Aorta (tissue), 5 donors: ENCODE measurements at regions not wholly inside any gene's neighbourhood (a gene's known extent, or its start where the extent isn't known, plus 50 kb on each side); places are given as distances from the start of the nearest gene placed in this dataset.
A peak's percentile ranks its signal among the peaks of the same experiment; 100 is the strongest.
"Not testable (repeated sequence)": the region's sequence is repeated elsewhere in the genome, so short reads cannot be mapped to it uniquely, and the experiment has no call there.

Experiments used
- ATAC-seq: fragments of 200-7000 bp; cut with Tn5 transposase; one replicate; pipeline ENCODE4 v1.9.1; 2022; ENCODE audit warnings: moderate library complexity; ENCODE audit not compliant: low FRiP score
- DNase-seq, 2 donors: peaks; one replicate each; pipeline ENCODE4 v3.0.0-alpha.2; 2020
- H3K27ac ChIP-seq, 2 donors: one replicate each; pipeline ENCODE4 v1.5.1; 2013; ENCODE audit warnings: low read length in 2 of 2, mild to moderate bottlenecking in 2 of 2, moderate library complexity in 2 of 2, control low read depth in 1 of 2, inconsistent platforms in 1 of 2, low read depth in 1 of 2
- H3K27me3 ChIP-seq, 2 donors: one replicate each; pipeline ENCODE4 v1.6.1; 2013; ENCODE audit warnings: control low read depth in 1 of 2, low read length in 1 of 2, mild to moderate bottlenecking in 1 of 2, moderate library complexity in 1 of 2; ENCODE audit not compliant: insufficient read depth in 2 of 2, control insufficient read depth in 1 of 2
- H3K36me3 ChIP-seq, 2 donors: one replicate each; pipeline ENCODE4 v1.6.1; 2013; ENCODE audit warnings: control low read depth in 1 of 2, low read length in 1 of 2, mild to moderate bottlenecking in 1 of 2; ENCODE audit not compliant: insufficient read depth in 2 of 2, control insufficient read depth in 1 of 2
- H3K4me1 ChIP-seq, 2 donors: one replicate each; pipeline ENCODE4 v1.6.1; 2013; ENCODE audit warnings: low read length in 2 of 2, control low read depth in 1 of 2, mild to moderate bottlenecking in 1 of 2, moderate library complexity in 1 of 2; ENCODE audit not compliant: insufficient read depth in 2 of 2, control insufficient read depth in 1 of 2
- H3K4me3 ChIP-seq, 2 donors: one replicate each; pipeline ENCODE4 v1.5.1; 2013; ENCODE audit warnings: low read length in 2 of 2, control low read depth in 1 of 2, mild to moderate bottlenecking in 1 of 2
- H3K9me3 ChIP-seq: one replicate; pipeline ENCODE4 v1.6.1; 2013; ENCODE audit warnings: mild to moderate bottlenecking, low read length; ENCODE audit not compliant: control insufficient read depth
- WGBS, 2 donors: extraction: QIAGEN DNeasy Blood & Tissue Kit; methylation state at CpG; one replicate each; pipeline ENCODE4 v1.1.7; 2013; 5-methylcytosine and 5-hydroxymethylcytosine counted together
- intact Hi-C, 2 donors: fragments of 100-400 bp; cut with DNase I; formaldehyde crosslinking; loops; one replicate each; pipeline versions ENCODE4 v1.14.2 to v1.15.0; 2022
- donor health status: healthy with polysubstance abuse.
- donor health status: Bipolar disorder and iron deficiency.
- donor health status: DM: no; HTN: no; CAD: no.
- donor health status: DM: no; HTN: no; CAD: no.
- donor health status: DM: yes; HTN: yes; CAD: no.

DNA sequence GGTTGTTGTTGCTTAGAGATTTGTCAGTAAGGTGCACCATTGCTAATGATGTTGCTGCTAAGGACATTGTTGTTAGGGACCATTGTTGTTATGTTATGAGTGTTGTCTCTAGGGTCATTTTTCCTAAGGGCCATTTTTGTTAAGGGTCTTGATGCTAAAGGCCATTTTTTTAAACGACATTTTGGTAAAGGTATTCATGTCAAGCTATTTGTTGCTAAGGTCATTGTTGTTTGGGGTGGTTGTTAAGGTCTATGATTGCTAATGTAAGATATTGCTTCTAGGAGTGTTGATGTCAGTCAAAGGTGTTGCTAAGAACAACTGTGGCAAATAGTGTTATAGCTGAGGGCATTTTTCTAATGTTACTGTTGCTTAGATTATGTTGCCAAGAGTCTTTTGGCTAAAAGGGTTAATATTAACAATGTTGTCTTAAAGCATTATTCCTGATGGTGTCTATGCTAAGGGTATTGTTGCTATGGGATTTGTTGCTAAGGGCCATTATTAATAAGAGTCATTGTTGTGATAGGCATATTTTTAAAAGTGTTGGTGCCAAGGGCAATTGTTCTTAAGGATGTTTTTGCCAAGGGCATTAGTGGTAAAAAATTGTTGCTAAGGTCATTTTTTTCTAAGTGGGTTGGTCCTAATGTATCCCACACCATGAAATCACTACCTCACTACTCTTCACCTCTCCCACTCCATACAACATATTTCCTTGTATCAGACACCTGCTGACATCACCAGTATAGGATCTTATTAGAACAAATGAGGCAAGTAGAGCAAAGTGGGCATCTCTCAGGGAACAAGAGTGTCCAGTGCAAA lies 56.2 kb downstream of the SPATA31A6 start:
- H3K36me3 ChIP-seq, H3K4me1 ChIP-seq, H3K9me3 ChIP-seq, H3K27ac ChIP-seq, intact Hi-C loops, H3K4me3 ChIP-seq, H3K27me3 ChIP-seq, DNase-seq: not testable (repeated sequence)
- 21 to 29% methylated on average over 1 of the region's 1 CpG for WGBS, 2 donors
- peak; percentile 15 for ATAC-seq

DNA sequence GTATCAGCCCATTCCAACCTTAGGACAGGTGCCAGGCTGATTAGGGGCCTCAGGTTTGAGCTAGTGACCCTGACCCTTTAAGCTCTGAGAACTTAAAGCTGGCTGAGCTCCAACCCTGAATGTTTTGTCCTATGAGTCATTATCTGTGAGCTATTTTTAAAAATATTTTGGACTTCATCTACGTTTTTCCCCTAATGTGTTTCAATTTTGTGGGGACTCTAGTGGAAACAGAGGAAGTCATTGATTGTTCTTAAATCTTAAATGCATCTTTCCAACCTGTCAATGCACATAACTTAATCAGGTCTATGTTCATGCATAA lies 56.8 kb downstream of the SPATA31A6 start:
- DNase-seq, H3K9me3 ChIP-seq, H3K36me3 ChIP-seq, H3K27ac ChIP-seq, H3K4me1 ChIP-seq, H3K27me3 ChIP-seq, H3K4me3 ChIP-seq, intact Hi-C loops: not testable (repeated sequence)
- peak; percentile 39 for ATAC-seq
- 0 to 6% methylated on average over 1 of the region's 1 CpG for WGBS, 2 donors

DNA sequence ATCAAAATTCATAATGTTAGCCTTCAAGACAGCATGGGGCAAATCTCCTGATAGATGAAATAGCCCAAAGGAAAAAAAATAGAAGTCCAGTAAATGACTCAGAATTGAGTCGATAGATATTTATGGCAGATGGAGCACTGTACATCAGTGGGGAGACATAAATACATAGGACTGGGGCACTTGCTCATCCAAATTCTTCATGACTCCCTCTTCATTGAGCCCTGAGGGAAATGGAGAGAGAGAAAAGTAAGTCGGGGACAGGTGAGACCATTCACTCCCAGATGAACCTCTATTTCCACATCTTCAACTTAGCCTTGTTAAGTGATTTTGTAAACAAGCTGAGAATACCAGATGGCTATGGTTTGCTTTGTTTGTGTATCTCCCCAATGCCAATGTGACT lies 59.8 kb downstream of the SPATA31A6 start:
- 80 to 94% methylated on average over 2 of the region's 2 CpGs for WGBS, 2 donors
- H3K36me3 ChIP-seq, DNase-seq, H3K4me1 ChIP-seq, intact Hi-C loops, H3K4me3 ChIP-seq, H3K27me3 ChIP-seq, H3K9me3 ChIP-seq, ATAC-seq, H3K27ac ChIP-seq: not testable (repeated sequence)

DNA sequence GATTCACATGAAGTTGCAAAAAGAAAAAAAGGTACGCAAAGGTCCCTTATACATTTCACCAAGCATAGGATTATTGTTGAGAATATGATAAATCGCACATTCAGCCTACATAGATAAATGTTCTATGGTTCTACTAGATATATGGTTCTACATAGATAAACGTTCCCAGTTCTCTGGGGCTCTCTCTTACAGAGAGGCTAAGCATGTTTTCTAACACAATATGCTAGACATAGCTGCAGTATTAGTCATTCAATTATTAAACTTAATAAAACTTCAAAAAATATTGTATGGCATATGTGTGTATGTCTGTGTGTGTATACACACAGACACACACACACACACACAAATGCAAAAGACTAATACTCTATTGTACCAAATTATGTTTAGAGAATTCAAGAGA lies 60.4 kb downstream of the SPATA31A6 start:
- H3K9me3 ChIP-seq, DNase-seq, H3K27ac ChIP-seq, intact Hi-C loops, ATAC-seq, H3K4me3 ChIP-seq, H3K36me3 ChIP-seq, H3K4me1 ChIP-seq, H3K27me3 ChIP-seq: not testable (repeated sequence)
- WGBS, 2 donors = 64 to 68% methylated on average over 3 of the region's 3 CpGs

DNA sequence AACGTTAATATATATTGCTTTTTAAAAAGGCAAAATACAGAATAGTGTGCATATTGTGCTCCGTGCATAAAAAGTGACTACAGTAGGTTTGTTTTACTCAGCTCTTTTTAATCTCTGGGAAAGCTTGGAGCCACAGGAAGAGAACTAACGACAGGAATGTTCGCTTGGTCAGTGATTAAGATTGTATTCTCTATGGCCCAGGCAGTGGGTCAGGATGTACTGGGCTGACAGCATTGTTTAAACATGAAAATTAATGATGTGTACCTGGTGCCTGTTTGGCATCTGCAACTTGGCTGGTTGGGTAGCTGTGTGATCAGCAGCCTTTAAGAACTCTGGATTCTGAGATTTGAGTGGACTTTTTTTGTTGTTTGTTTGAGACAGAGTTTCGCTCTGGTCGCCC lies 85.3 kb downstream of the SPATA31A6 start:
- H3K4me3 ChIP-seq, H3K27ac ChIP-seq, intact Hi-C loops, H3K4me1 ChIP-seq, H3K36me3 ChIP-seq, ATAC-seq, H3K27me3 ChIP-seq, DNase-seq, H3K9me3 ChIP-seq: not testable (repeated sequence)
- 49 to 50% methylated on average over 6 of the region's 6 CpGs for WGBS, 2 donors

DNA sequence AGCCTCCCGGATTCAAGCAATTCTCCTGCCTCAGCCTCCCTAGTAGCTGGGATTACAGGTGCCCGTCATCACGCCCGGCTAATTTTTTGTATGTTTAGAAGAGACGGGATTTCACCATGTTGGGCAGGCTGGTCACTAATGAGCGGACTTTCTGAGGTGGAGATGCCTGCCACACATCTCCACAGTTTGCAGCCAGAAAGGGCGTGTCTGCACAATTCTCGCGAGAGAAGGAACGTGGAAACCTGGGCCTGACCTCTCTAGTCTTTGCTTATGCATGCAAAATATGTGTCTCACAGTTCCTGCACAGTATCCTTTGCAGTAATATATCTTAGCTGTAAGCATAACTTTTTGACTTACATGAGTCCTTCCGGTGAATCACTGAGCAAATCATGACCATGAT lies 85.7 kb downstream of the SPATA31A6 start:
- WGBS, 2 donors = 79 to 84% methylated on average over 11 of the region's 11 CpGs
- DNase-seq, H3K27ac ChIP-seq, intact Hi-C loops, H3K36me3 ChIP-seq, H3K4me3 ChIP-seq, H3K27me3 ChIP-seq, ATAC-seq, H3K4me1 ChIP-seq, H3K9me3 ChIP-seq: not testable (repeated sequence)

DNA sequence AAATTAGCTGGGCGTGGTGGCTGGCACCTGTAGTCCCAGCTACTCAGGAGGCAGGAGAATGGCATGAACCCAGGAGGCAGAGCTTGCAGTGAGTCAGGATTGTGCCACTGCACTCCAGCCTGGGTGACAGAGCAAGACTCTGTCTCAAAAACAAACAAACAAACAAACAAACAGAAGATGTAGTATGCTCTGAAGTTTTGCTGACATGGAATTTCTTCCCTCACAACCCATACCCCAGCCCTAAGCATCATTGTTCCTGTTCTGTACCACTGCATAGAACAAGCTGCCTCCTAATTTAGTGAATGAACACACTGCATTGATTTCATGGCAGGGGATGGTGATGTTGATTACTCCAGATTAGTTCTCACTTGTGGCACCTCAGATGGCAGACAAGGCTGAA lies 89.7 kb downstream of the SPATA31A6 start:
- H3K9me3 ChIP-seq, H3K27me3 ChIP-seq, H3K36me3 ChIP-seq, intact Hi-C loops, ATAC-seq, H3K27ac ChIP-seq, H3K4me3 ChIP-seq, DNase-seq, H3K4me1 ChIP-seq: not testable (repeated sequence)
- WGBS, 2 donors = 93 to 94% methylated on average over 1 of the region's 1 CpG

DNA sequence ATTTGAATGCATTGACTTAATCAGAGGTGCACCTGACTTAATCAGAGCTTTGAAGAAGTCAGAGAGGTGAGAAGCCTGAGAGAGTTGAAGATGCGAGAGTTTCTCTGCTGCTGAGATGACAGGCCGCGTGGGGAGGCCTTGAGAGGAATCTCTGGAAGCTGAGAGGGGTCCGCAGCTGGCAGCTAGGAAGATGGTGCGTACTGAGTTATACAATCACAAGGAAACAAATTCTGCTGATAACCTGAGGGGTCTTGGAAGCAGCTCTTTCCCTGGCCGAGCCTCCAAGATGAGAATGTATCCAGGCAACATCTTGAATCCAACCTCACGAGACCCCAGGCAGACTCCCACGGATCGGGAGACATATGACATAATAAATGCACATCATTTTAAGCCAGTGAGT lies 91.7 kb downstream of the SPATA31A6 start:
- H3K36me3 ChIP-seq = no peaks in the 10 kb centered on the region
- H3K27ac ChIP-seq = no peak overlapping the region
- H3K27me3 ChIP-seq = no peaks in the 10 kb centered on the region
- ATAC-seq (no peak), DNase-seq (no peak)
- intact Hi-C loops = no loop called here
- 85 to 86% methylated on average over 9 of the region's 9 CpGs for WGBS, 2 donors
- no peaks in the 10 kb centered on the region for H3K9me3 ChIP-seq
- H3K4me1 ChIP-seq = no peaks in the 10 kb centered on the region
- H3K4me3 ChIP-seq = no peak overlapping the region

DNA sequence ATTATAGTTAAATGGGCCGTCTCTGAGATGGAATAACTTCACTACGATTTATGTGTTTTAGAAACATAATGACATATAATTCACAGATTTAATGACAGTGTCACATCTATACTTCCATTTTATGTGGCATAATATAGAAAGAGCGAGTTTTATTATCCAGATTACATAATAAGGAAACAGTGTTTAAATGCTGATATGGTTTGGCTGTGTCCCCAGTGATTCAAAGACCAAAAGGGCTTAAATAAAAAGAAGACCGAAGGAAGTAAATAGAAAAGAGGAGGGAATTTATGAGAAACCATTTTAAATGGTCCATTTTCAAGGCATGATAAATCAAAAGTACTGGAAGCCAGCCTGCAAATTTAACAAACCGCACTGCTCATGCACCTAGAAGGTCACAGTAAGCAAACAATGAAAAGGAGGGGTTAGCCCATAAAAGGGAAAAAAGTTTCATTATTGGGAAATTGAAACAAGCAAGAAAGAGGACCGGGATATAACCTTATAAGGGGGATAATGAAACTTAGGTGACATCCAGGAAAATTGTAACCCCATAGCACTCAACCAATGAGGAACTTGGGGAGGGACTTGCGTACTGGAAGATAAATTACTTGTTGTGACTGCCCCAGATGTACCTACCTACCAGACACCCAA lies 99.2 kb downstream of the SPATA31A6 start:
- DNase-seq, ATAC-seq, intact Hi-C loops, H3K4me3 ChIP-seq, H3K27ac ChIP-seq, H3K4me1 ChIP-seq, H3K9me3 ChIP-seq, H3K36me3 ChIP-seq, H3K27me3 ChIP-seq: not testable (repeated sequence)
- 70 to 78% methylated on average over 6 to 7 of the region's 7 CpGs for WGBS, 2 donors
